ENCODE measurements at regions not wholly inside any gene's neighbourhood (a gene's known extent, or its start where the extent isn't known, plus 50 kb on each side); places are given as distances from the start of the nearest gene placed in this dataset.

GRCh38 chr4:27685091-27685490, 824.5 kb downstream of the STIM2 start:
- TF ChIP-seq POLR2AphosphoS5 (IDR thresholded peaks at IDR 0.05; ENCODE audit: low read depth, low read length): no peak
- TF ChIP-seq CTCF (IDR thresholded peaks at IDR 0.05): no peak
- no peak for TF ChIP-seq REST (IDR thresholded peaks at IDR 0.05; ENCODE audit: insufficient read depth in 1 of 2, low read depth in 2 of 2, low read length in 1 of 2)
- TF ChIP-seq SIN3A (IDR thresholded peaks at IDR 0.05; ENCODE audit: borderline replicate concordance, insufficient read depth, low read depth, low read length): no peak

Measured in Panc1 (cell line).